ENCODE measurements at regions not wholly inside any gene's neighbourhood (a gene's known extent, or its start where the extent isn't known, plus 50 kb on each side); places are given as distances from the start of the nearest gene placed in this dataset.

GRCh38 chr5:107805824-107806223 is 135.1 kb upstream of the EFNA5 start:
- in situ Hi-C loops (cut with MboI; ENCODE audit: low pct_ligation_motif_present in 1 of 4, low pct_unique_long_range_greater_than_20kb in 1 of 4, low sequenced_read_pairs in 3 of 4), result no loop called here
- Histone ChIP-seq H3K36me3 (no peaks in the 10 kb centered on the region), H3K4me1 (no peaks in the 10 kb centered on the region), H3K4me3 (no peak overlapping the region), H3K27ac (no peak overlapping the region), H3K9me3 (no peaks in the 10 kb centered on the region), H3K27me3 (no peaks in the 10 kb centered on the region)
- WGBS, 2 donors (ENCODE audit: low coverage in 1 of 2), result 73 to 79% methylated on average over 3 of the region's 3 CpGs
- intact Hi-C loops (cut with DNase I; ENCODE audit: low total_unique reads), result no loop called here
- no peak for DNase-seq
- TF ChIP-seq EP300 (IDR thresholded peaks at IDR 0.05; ENCODE audit: low read depth), result no peak
- TF ChIP-seq, protein P1, sequence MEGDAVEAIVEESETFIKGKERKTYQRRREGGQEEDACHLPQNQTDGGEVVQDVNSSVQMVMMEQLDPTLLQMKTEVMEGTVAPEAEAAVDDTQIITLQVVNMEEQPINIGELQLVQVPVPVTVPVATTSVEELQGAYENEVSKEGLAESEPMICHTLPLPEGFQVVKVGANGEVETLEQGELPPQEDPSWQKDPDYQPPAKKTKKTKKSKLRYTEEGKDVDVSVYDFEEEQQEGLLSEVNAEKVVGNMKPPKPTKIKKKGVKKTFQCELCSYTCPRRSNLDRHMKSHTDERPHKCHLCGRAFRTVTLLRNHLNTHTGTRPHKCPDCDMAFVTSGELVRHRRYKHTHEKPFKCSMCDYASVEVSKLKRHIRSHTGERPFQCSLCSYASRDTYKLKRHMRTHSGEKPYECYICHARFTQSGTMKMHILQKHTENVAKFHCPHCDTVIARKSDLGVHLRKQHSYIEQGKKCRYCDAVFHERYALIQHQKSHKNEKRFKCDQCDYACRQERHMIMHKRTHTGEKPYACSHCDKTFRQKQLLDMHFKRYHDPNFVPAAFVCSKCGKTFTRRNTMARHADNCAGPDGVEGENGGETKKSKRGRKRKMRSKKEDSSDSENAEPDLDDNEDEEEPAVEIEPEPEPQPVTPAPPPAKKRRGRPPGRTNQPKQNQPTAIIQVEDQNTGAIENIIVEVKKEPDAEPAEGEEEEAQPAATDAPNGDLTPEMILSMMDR (IDR thresholded peaks at IDR 0.05), result no peak
- TF ChIP-seq POLR2A (IDR thresholded peaks at IDR 0.05), result no peak
- no peak for TF ChIP-seq POLR2AphosphoS5 (IDR thresholded peaks at IDR 0.05)

- DNase-seq, result no peak
- no peaks in the 10 kb centered on the region for H3K9me3 ChIP-seq
- TF ChIP-seq, protein P1 (IDR thresholded peaks at IDR 0.05), result no peak
- TF ChIP-seq POLR2A (IDR thresholded peaks at IDR 0.05), result no peak
- no peak for TF ChIP-seq POLR2AphosphoS5 (IDR thresholded peaks at IDR 0.05)
- TF ChIP-seq EP300 (IDR thresholded peaks at IDR 0.05; ENCODE audit: low read depth), result no peak
- H3K36me3 ChIP-seq, result no peaks in the 10 kb centered on the region
- H3K4me3 ChIP-seq, result no peak overlapping the region
- in situ Hi-C loops (cut with MboI; ENCODE audit: low pct_ligation_motif_present in 1 of 4, low pct_unique_long_range_greater_than_20kb in 1 of 4, low sequenced_read_pairs in 3 of 4), result no loop called here
- WGBS, 2 donors (ENCODE audit: low coverage in 1 of 2), result 78 to 82% methylated on average over 3 to 6 of the region's 6 CpGs
- intact Hi-C loops (cut with DNase I; ENCODE audit: low total_unique reads), result no loop called here
- H3K27me3 ChIP-seq, result no peaks in the 10 kb centered on the region
- no peaks in the 10 kb centered on the region for H3K4me1 ChIP-seq
- no peak overlapping the region for H3K27ac ChIP-seq
These were observed 134.4 kb upstream of the EFNA5 start for GRCh38 chr5:107805166-107805565.

GRCh38 chr5:107803728-107804127 is 133.0 kb upstream of the EFNA5 start:
- intact Hi-C loops (cut with DNase I; ENCODE audit: low total_unique reads), result no loop called here
- Histone ChIP-seq H3K36me3 (no peaks in the 10 kb centered on the region), H3K27ac (no peak overlapping the region), H3K4me3 (no peak overlapping the region), H3K27me3 (no peaks in the 10 kb centered on the region), H3K9me3 (no peaks in the 10 kb centered on the region), H3K4me1 (no peaks in the 10 kb centered on the region)
- TF ChIP-seq, protein P1 (IDR thresholded peaks at IDR 0.05), result no peak
- TF ChIP-seq EP300 (IDR thresholded peaks at IDR 0.05; ENCODE audit: low read depth) (no peak), POLR2AphosphoS5 (IDR thresholded peaks at IDR 0.05) (no peak), POLR2A (IDR thresholded peaks at IDR 0.05) (no peak)
- no peak for DNase-seq
- in situ Hi-C loops (cut with MboI; ENCODE audit: low pct_ligation_motif_present in 1 of 4, low pct_unique_long_range_greater_than_20kb in 1 of 4, low sequenced_read_pairs in 3 of 4), result no loop called here

GRCh38 chr5:107801061-107801460 is 130.3 kb upstream of the EFNA5 start:
- H3K27me3 ChIP-seq, result no peaks in the 10 kb centered on the region
- H3K27ac ChIP-seq, result no peak overlapping the region
- H3K36me3 ChIP-seq, result no peaks in the 10 kb centered on the region
- H3K9me3 ChIP-seq, result no peaks in the 10 kb centered on the region
- no peaks in the 10 kb centered on the region for H3K4me1 ChIP-seq
- intact Hi-C loops (cut with DNase I; ENCODE audit: low total_unique reads), result no loop called here
- DNase-seq, result no peak
- no peak overlapping the region for H3K4me3 ChIP-seq
- TF ChIP-seq POLR2A (IDR thresholded peaks at IDR 0.05), result no peak
- TF ChIP-seq, protein P1 (IDR thresholded peaks at IDR 0.05), result no peak
- no peak for TF ChIP-seq POLR2AphosphoS5 (IDR thresholded peaks at IDR 0.05)
- TF ChIP-seq EP300 (IDR thresholded peaks at IDR 0.05; ENCODE audit: low read depth), result no peak
- in situ Hi-C loops (cut with MboI; ENCODE audit: low pct_ligation_motif_present in 1 of 4, low pct_unique_long_range_greater_than_20kb in 1 of 4, low sequenced_read_pairs in 3 of 4), result no loop called here
- WGBS, 2 donors (ENCODE audit: low coverage in 1 of 2), result 66 to 86% methylated on average over 2 of the region's 2 CpGs
